HG03060 (cell line): ENCODE measurements at regions not wholly inside any gene's neighbourhood (a gene's known extent, or its start where the extent isn't known, plus 50 kb on each side); places are given as distances from the start of the nearest gene placed in this dataset.
"Not testable (repeated sequence)": the region's sequence is repeated elsewhere in the genome, so short reads cannot be mapped to it uniquely, and the experiment has no call there.

Experiments
- ATAC-seq: cut with Tn5 transposase; IDR thresholded peaks from one replicate; pipeline ENCODE4 v1.9.1; 2021; ENCODE audit warnings: low read depth, moderate number of reproducible peaks; ENCODE audit not compliant: unreplicated experiment

GRCh38 chr14:81584495-81584894 lies 50.8 kb upstream of the SEL1L start:
- ATAC-seq, result no peak

DNA sequence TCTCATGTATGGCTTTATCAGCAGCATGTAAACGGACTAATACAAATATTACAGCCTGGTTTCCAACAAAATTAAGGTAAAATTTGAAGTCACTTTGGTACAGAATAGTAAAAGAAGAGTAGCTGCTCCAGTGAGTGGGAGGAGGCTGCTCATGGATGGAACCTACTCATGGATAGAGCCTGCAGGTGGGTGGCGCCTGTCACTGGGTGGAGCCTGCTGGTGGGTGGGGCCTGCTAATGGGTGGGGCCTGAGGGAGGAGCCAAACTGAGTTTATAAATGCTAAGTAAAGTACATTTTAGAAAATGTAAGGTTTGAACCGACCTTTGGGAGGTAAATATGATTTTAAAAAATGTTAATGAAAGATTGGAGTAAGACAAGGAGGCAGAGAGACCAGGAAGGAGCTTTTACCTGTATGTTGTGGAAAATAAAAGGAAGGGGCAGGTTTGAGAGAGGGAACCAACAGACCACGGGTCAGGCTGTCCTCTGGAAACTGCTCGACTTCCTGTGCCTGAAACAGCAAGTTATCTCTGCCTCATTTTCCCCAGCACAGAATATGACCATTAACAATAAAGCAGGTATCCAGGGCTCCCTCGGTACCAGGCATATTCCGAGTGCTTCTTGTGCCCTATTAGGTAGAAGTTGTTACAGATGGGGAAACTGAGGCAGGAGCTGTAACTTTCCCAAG lies 55.9 kb upstream of the SEL1L start:
- ATAC-seq, result no peak

GRCh38 chr14:81591266-81591665 lies 57.6 kb upstream of the SEL1L start:
- no peak for ATAC-seq

DNA sequence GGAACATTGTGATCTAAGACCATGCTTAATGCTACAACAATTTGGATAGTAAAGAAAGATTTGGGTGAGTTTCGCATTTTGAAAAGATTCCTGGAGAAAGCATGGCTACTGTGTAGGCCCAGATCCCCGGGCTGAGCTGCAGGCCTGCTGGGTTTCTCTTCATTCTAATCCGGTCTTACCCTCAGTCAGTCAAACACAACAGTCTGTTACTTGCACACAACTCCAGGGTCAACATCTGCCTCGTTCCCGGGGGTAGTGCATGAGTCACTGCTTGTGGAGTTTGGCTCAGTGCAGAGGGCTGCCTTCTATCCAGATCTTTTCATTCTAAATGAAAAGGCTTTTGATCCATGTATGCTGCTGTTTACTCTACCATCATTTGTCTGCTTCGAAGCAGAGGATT lies 60.4 kb upstream of the SEL1L start:
- ATAC-seq, result no peak

DNA sequence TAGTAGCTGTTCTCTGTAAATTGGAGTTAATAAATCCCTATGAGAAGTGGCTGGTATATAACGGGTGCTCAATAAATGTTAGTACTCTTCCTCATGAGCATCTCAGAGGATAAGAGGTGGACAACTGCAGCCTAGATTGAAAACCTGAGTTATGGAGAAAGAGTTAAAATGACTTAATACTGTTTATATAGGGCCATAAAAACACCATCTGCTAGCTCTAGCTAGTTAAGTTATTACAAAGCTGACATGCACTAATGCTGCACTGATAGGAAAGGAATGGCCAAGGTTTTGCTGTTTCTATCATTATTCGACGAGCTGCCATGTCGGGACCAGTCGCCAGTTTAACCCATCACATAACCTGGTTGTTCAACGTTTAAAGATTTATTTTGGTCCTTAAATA lies 72.0 kb upstream of the SEL1L start:
- no peak for ATAC-seq

DNA sequence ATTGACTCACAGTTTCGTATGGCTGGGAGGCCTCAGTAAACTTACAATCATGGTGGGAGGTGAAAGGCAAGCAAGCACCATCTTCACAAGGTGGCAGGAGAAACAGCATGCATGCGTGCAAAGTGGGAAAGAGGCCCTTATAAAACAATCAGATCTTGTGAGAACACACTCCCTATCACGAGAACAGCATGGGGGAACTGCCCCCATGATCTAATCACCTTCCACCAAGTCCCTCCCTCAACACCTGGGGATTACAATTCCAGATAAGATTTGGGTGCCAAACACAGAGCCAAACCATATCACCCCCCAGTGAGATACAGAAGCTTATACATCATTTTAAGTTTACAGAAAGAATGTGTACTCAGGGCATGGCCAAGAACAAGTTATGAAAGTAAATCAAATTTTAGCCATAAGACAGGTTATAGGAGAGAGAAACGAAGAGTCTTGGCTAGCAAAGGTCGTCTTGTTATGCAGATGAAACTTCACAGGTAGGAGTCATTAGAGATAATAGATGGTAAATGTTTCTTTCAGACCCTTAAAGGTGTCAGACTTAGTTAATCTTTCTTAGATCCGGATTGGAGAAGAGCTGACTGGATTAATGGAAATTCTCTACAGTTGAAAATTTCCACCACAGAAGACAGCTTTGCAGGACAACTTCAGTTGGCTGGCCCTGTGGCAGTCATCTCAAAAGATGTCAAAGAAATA lies 79.8 kb upstream of the SEL1L start:
- no peak for ATAC-seq

DNA sequence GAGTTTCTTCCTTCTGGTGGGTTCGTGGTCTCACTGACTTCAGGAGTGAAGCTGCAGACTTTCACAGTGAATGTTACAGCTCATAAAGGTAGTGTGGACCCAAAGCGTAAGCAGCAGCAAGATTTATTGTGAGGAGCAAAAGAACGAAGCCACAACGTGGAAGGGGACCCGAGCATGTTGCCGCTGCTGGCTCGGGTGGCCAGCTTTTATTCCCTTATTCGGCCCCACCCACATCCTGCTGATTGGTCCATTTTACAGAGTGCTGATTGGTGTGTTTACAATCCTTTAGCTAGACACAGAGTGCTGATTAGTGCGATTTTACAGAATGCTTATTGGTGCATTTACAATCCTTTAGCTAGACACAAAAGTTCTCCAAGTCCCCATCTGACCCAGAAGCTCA lies 80.6 kb upstream of the SEL1L start:
- ATAC-seq, result not testable (repeated sequence)

DNA sequence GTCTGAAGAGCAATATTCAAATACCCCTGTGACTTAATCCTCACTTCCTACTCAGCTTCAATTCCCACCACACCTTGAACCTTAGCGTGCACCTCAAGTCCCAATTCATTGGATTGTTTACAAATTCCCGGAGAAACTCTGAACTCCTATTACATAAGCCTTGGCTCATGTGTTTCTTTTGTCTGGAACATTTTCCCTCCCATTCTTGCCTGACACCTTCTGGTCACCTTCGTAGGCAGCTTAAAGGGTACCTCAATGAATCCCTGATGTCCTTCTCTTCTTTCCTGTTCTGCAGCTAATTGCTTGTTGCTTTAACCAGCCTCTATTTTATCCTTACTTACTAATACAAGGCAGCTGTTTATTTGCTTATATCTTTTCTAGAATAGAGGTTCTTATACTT lies 85.0 kb upstream of the SEL1L start:
- ATAC-seq, result no peak

DNA sequence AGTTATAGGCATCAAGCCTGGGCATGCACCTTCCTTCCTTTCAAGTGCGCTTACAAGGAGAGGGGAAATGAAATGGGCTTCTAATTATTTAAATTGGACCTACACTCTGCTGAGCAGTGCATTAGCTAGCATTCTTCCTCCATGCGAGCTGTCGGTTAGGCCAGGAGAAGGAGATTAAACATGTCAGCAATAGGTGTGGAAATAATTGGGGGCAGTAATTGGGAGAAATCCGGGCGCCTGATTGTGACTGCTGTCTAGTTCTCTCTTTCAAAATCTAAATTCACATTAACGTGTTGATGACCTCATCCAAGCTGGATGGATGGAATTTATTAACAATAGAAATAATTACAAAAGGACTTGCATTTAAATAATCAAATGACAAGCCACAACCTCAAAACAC lies 86.2 kb upstream of the SEL1L start:
- no peak for ATAC-seq

DNA sequence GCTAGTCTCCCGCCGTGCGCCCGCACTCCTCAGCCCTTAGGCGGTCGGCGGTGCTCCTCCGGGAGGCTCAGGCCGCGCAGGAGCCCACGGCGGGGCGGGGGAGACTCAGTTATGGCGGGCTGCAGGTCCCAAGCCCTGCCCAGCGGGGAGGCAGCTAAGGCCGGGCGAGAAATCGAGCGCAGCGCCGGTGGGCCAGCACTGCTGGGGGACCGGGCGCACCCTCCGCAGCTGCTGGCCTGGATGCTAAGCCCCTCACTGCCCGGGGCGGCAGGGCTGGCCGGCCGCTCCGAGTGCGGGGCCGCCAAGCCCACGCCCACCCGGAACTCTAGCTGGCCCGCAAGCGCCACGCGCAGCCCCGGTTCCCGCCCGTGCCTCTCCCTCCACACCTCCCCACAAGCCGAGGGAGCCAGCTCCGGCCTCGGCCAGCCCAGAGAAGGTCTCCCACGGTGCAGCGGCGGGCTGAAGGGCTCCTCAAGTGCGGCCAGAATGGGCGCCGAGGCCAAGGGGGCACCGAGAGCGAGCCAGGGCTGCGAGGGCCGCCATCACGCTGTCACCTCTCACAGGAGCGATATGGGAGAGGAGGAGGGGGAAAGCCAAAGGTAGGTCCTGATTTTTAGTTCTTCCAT lies 90.2 kb upstream of the SEL1L start:
- not testable (repeated sequence) for ATAC-seq

- ATAC-seq, result no peak
Observed at GRCh38 chr14:81625343-81625742, 91.7 kb upstream of the SEL1L start.

GRCh38 chr14:81632157-81632556 lies 98.5 kb upstream of the SEL1L start:
- ATAC-seq, result no peak

- no peak for ATAC-seq
Observed at GRCh38 chr14:81633496-81633895, 99.8 kb upstream of the SEL1L start.

GRCh38 chr14:81637639-81638038 lies 104.0 kb upstream of the SEL1L start:
- ATAC-seq, result no peak

DNA sequence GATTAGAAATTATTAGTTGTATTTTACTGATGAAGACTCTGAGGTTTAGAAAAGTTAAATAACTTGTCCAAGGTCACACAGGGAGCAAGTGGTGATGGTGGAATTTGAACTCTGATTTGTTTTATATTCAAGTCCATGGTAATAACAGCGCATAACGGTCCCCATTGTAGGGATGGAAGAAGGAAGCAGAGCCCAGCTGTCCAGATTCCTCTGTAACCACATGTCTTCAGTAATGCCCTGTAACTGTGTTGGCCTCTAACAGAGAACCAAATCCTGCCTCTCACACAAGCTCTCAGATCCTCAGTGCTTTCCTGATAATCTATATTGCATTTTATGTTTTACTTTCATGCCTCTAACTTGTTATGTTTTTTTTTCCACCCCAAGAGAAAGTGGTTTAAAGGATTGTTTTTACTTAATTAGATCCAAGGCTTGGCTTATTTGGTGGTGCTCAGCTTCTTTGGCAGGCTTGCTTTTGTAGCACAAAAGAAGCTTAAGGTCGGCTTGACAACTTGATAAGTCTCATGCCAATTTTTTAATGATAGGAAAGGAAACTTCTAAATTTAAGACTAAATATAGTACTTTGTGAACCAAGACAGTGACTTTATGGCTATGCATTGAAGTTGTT lies 105.1 kb upstream of the SEL1L start:
- ATAC-seq, result no peak

- ATAC-seq, result no peak
Observed at GRCh38 chr14:81653626-81654025, 120.0 kb upstream of the SEL1L start.

- ATAC-seq, result no peak
Observed at GRCh38 chr14:81655423-81656314, 122.0 kb upstream of the SEL1L start.

- no peak for ATAC-seq
Observed at GRCh38 chr14:81656811-81657210, 123.2 kb upstream of the SEL1L start.

DNA sequence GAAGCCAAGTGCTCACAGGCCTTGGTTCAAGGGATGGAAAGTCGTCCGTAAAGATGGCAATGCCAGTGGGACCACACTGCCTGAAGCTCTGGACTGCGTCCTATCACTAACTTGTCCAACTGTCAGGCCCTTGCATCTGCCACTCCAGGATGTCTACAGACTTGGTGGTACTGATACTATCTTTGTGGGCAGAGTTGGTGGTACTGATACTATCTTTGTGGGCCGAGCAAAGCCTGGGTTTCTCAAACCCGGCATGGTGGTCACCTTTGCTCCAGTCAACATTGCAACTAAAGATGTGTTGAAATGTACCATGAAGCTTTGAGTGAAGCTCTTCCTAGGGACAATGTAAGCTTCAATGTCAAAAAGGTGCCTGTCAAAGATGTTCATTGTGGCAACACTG lies 128.4 kb upstream of the SEL1L start:
- no peak for ATAC-seq

DNA sequence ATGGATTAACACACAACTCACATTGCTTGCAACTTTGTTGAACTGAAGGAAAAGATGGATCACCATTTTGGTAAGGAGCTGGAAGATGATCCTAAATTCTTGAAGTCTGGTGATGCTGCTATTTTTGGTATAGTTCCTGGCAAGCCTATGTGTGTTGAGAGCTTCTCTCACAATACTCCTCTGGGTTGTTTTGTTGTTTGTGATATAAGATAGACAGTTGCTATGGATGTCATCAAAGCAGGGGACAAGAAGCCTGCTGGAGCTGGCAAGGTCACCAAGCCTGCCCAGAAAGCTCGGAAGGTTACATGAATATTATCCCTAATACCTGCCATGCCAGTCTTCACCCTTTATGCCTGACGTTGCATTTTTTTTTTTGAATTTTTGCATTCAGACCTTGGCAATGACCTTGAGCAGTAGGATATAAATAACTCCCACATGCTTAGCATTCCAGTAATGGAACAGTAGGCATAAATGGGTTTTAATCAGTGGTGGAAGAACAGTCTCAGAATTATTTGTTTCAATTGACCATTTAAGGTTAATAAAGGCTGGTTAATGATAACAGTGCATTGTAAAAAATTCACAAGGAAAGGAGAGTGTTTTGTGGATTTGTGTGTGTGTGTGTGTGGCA lies 129.0 kb upstream of the SEL1L start:
- no peak for ATAC-seq
